Lower lobe of right lung (tissue), 2 donors: ENCODE measurements at regions not wholly inside any gene's neighbourhood (a gene's known extent, or its start where the extent isn't known, plus 50 kb on each side); places are given as distances from the start of the nearest gene placed in this dataset.

ENCODE experiments used
- ATAC-seq, 2 donors: fragments of 200-7000 bp; cut with Tn5 transposase; one replicate each; pipeline ENCODE4 v1.9.1; 2020 to 2022; ENCODE audit warnings: mild to moderate bottlenecking in 2 of 2, moderate library complexity in 2 of 2
- DNase-seq: peaks from one replicate; pipeline ENCODE4 v3.0.0-alpha.2; 2020
- H3K27ac ChIP-seq: fragments of 200-600 bp; one replicate; pipeline ENCODE4 v1.8.0; 2022
- H3K27me3 ChIP-seq: fragments of 200-600 bp; one replicate; pipeline ENCODE4 v1.8.0; 2022; ENCODE audit warnings: low read depth
- H3K36me3 ChIP-seq: fragments of 200-600 bp; one replicate; pipeline ENCODE4 v1.8.0; 2022; ENCODE audit warnings: mild to moderate bottlenecking
- H3K4me1 ChIP-seq: fragments of 200-600 bp; one replicate; pipeline ENCODE4 v1.8.0; 2022
- H3K4me3 ChIP-seq: fragments of 200-600 bp; one replicate; pipeline ENCODE4 v1.8.0; 2022; ENCODE audit warnings: mild to moderate bottlenecking
- H3K9me3 ChIP-seq: fragments of 200-600 bp; one replicate; pipeline ENCODE4 v1.8.0; 2022
- CTCF ChIP-seq: fragments of 200-600 bp; IDR thresholded peaks from one replicate; pipeline ENCODE4 v1.8.0; 2022; ENCODE audit warnings: antibody characterized with exemption, mild to moderate bottlenecking
- intact Hi-C: fragments of 100-400 bp; cut with DNase I; formaldehyde crosslinking; loops from one replicate; pipeline ENCODE4 v1.11.0; 2022
- donor health status: DM: no; HTN: yes; CAD: no; lungs with severe emphysema.

GRCh38 chrX:15191830-15192229, 78.1 kb downstream of the ASB9 start:
- H3K36me3 ChIP-seq: no peaks in the 10 kb centered on the region
- ATAC-seq (no peak), DNase-seq (no peak)
- no peaks in the 10 kb centered on the region for H3K27me3 ChIP-seq
- no peak overlapping the region for H3K4me3 ChIP-seq
- no peak for TF ChIP-seq CTCF
- no peaks in the 10 kb centered on the region for H3K9me3 ChIP-seq
- intact Hi-C loops: no loop called here
- no peak overlapping the region for H3K27ac ChIP-seq
- no peaks in the 10 kb centered on the region for H3K4me1 ChIP-seq

GRCh38 chrX:15188039-15188438, 81.8 kb downstream of the ASB9 start:
- H3K9me3 ChIP-seq: no peaks in the 10 kb centered on the region
- H3K27ac ChIP-seq: no peak overlapping the region
- H3K27me3 ChIP-seq: no peaks in the 10 kb centered on the region
- ATAC-seq (no peak), DNase-seq (no peak)
- intact Hi-C loops: no loop called here
- no peak overlapping the region for H3K4me3 ChIP-seq
- H3K4me1 ChIP-seq: no peaks in the 10 kb centered on the region
- no peak for TF ChIP-seq CTCF
- H3K36me3 ChIP-seq: no peaks in the 10 kb centered on the region

- intact Hi-C loops: no loop called here
- no peaks in the 10 kb centered on the region for H3K36me3 ChIP-seq
- H3K4me1 ChIP-seq: no peaks in the 10 kb centered on the region
- TF ChIP-seq CTCF: no peak
- no peaks in the 10 kb centered on the region for H3K9me3 ChIP-seq
- H3K4me3 ChIP-seq: no peak overlapping the region
- no peak for DNase-seq
- H3K27me3 ChIP-seq: no peaks in the 10 kb centered on the region
- no peak overlapping the region for H3K27ac ChIP-seq
- ATAC-seq: no peak
Measured at GRCh38 chrX:15177316-15177715, 92.6 kb downstream of the ASB9 start.

GRCh38 chrX:15173411-15173810, 96.5 kb downstream of the ASB9 start:
- no peaks in the 10 kb centered on the region for H3K27me3 ChIP-seq
- H3K36me3 ChIP-seq: no peaks in the 10 kb centered on the region
- no peak overlapping the region for H3K27ac ChIP-seq
- H3K4me3 ChIP-seq: no peak overlapping the region
- H3K4me1 ChIP-seq: no peaks in the 10 kb centered on the region
- no peaks in the 10 kb centered on the region for H3K9me3 ChIP-seq
- no peak for ATAC-seq
- intact Hi-C loops: no loop called here
- no peak for DNase-seq
- TF ChIP-seq CTCF: no peak

GRCh38 chrX:15170927-15171326, 99.0 kb downstream of the ASB9 start:
- DNase-seq (no peak), ATAC-seq (no peak)
- no peak for TF ChIP-seq CTCF
- H3K36me3 ChIP-seq: no peaks in the 10 kb centered on the region
- intact Hi-C loops: no loop called here
- no peaks in the 10 kb centered on the region for H3K27me3 ChIP-seq
- H3K4me1 ChIP-seq: no peaks in the 10 kb centered on the region
- no peaks in the 10 kb centered on the region for H3K9me3 ChIP-seq
- no peak overlapping the region for H3K4me3 ChIP-seq
- H3K27ac ChIP-seq: no peak overlapping the region

GRCh38 chrX:15167826-15168225, 102.1 kb downstream of the ASB9 start:
- H3K27me3 ChIP-seq: no peaks in the 10 kb centered on the region
- ATAC-seq (no peak), DNase-seq (no peak)
- no peak for TF ChIP-seq CTCF
- H3K36me3 ChIP-seq: no peaks in the 10 kb centered on the region
- no peaks in the 10 kb centered on the region for H3K9me3 ChIP-seq
- H3K27ac ChIP-seq: no peak overlapping the region
- no peaks in the 10 kb centered on the region for H3K4me1 ChIP-seq
- H3K4me3 ChIP-seq: no peak overlapping the region
- intact Hi-C loops: no loop called here
